Heart right ventricle (tissue), 16 donors: ENCODE measurements at regions not wholly inside any gene's neighbourhood (a gene's known extent, or its start where the extent isn't known, plus 50 kb on each side); places are given as distances from the start of the nearest gene placed in this dataset.

Experiments
- ATAC-seq, 8 donors: fragments of 200-7000 bp; cut with Tn5 transposase; one replicate each; pipeline ENCODE4 v1.9.1; 2020; ENCODE audit warnings: mild to moderate bottlenecking in 8 of 8, moderate library complexity in 8 of 8, moderate number of reproducible peaks in 1 of 8
- DNase-seq, 2 donors: peaks; one replicate each; pipeline ENCODE4 v3.0.0-alpha.2; 2020
- H3K27ac ChIP-seq, 10 donors: fragments of 200-600 bp; sonication (generic) in 2 of 10; one replicate each; pipeline versions ENCODE4 v1.5.0 to v1.8.0; 2020 to 2022; ENCODE audit warnings: mild to moderate bottlenecking in 3 of 10
- H3K27me3 ChIP-seq, 7 donors: fragments of 200-600 bp; one replicate each; pipeline ENCODE4 v1.8.0; 2021 to 2022; ENCODE audit warnings: mild to moderate bottlenecking in 2 of 7
- H3K36me3 ChIP-seq, 9 donors: fragments of 200-600 bp; sonication (generic) in 1 of 9; one replicate each; pipeline versions ENCODE4 v1.5.0 to v1.8.0; 2020 to 2022; ENCODE audit warnings: mild to moderate bottlenecking in 2 of 9
- H3K4me1 ChIP-seq, 9 donors: fragments of 200-600 bp; sonication (generic) in 1 of 9; one replicate each; pipeline versions ENCODE4 v1.5.0 to v1.8.0; 2020 to 2022; ENCODE audit warnings: mild to moderate bottlenecking in 4 of 9
- H3K4me3 ChIP-seq, 10 donors: fragments of 200-600 bp; sonication (generic) in 2 of 10; one replicate each; pipeline versions ENCODE4 v1.5.0 to v1.8.0; 2020 to 2022; ENCODE audit warnings: mild to moderate bottlenecking in 7 of 10, moderate library complexity in 2 of 10
- H3K9me3 ChIP-seq, 11 donors: fragments of 200-600 bp in 10 of 11; sonication (generic) in 2 of 11; one replicate each; pipeline versions ENCODE4 v1.5.0 to v1.8.0; 2013 to 2022; ENCODE audit warnings: mild to moderate bottlenecking in 2 of 11, control low read depth in 1 of 11, moderate library complexity in 1 of 11
- CTCF ChIP-seq, 9 donors: fragments of 200-600 bp; sonication (generic) in 2 of 9; IDR thresholded peaks; one replicate each; pipeline versions ENCODE4 v1.5.0 to v1.8.0; 2021 to 2022; ENCODE audit warnings: antibody characterized with exemption in 9 of 9, mild to moderate bottlenecking in 5 of 9, moderate library complexity in 1 of 9
- WGBS, 2 donors: extraction: QIAGEN DNeasy Blood & Tissue Kit; methylation state at CpG; one replicate each; pipeline ENCODE4 v1.1.7; 2013; ENCODE audit warnings: inconsistent platforms in 1 of 2; 5-methylcytosine and 5-hydroxymethylcytosine counted together
- intact Hi-C, 10 donors: fragments of 100-400 bp; cut with DNase I; formaldehyde crosslinking; loops; one replicate each; pipeline versions ENCODE4 v1.11.1 to v1.14.2; 2022
- donor health status: Arrhythmogenic right ventricular cardiomyopathy.
- donor health status: ischemic (EF 13 %, LVEDD 7.1; RV severe dilation, severe dysfunction).
- donor health status: healthy with polysubstance abuse.
- donor health status: DM: no; HTN: yes; CAD: no.
- donor health status: DM: no; HTN: no; CAD: no.
- donor health status: ischemic (EF 25% LVEDD 6.9; RV normal size, moderate dysfunction).
- donor health status: ischemic (EF 25% LVEDD 5.7; RV mildly dilated, moderate dysfunction).
- donor health status: healthy.
- donor health status: DM: yes; HTN: yes; CAD: no.
- donor health status: Ischemic cardiomyopathy.
- donor health status: ischemic (EF 35%, LVEDD 5.7; RV mildly dilated, moderate dysfunction).
- donor health status: nonischemic (EF 11% LVEDD 7.7; RV severe dilation, severe dysfunction).
- donor health status: DM: yes; HTN: yes; CAD: no.
- donor health status: PGD.
- donor health status: ischemic (EF 29% LVEDD 5.4; RV normal size, mild dysfunction).
- donor health status: nonischemic (EF 23%, LVEDD 6.1; RV moderate dilation, normal function).

- DNase-seq (no peak), ATAC-seq (no peak)
- H3K27me3 ChIP-seq: no peaks in the 10 kb centered on the region
- H3K9me3 ChIP-seq: no peaks in the 10 kb centered on the region
- H3K36me3 ChIP-seq: no peaks in the 10 kb centered on the region
- H3K27ac ChIP-seq: no peak overlapping the region
- H3K4me1 ChIP-seq: no peaks in the 10 kb centered on the region
- intact Hi-C loops: loop anchor here in 6 of 10 donors (5.0 to 10.0 kb wide), 7 partner anchors 265 to 827 kb away; no protein-coding TSS in a partner anchor
- no peak for TF ChIP-seq CTCF (IDR thresholded peaks at IDR 0.05)
- no peak overlapping the region for H3K4me3 ChIP-seq
Observed at GRCh38 chr3:24769918-24770317, 275.3 kb upstream of the THRB start.

GRCh38 chr3:24773798-24774197 lies 279.1 kb upstream of the THRB start:
- Histone ChIP-seq H3K9me3 (no peaks in the 10 kb centered on the region), H3K36me3 (no peaks in the 10 kb centered on the region), H3K4me3 (no peak overlapping the region), H3K27ac (no peak overlapping the region), H3K4me1 (no peaks in the 10 kb centered on the region), H3K27me3 (no peaks in the 10 kb centered on the region)
- DNase-seq (peak; percentile 20 to 41), ATAC-seq (peak; percentile 41 to 75 (median 60))
- TF ChIP-seq CTCF (IDR thresholded peaks at IDR 0.05): peak; percentile 57 to 86 (median 77)
- 16 to 17% methylated on average over 4 of the region's 4 CpGs for WGBS, 2 donors
- intact Hi-C loops: loop anchor here in 8 of 10 donors (2.0 to 10.0 kb wide), 9 partner anchors 261 to 824 kb away; no protein-coding TSS in a partner anchor

GRCh38 chr3:24780991-24781390 lies 286.3 kb upstream of the THRB start:
- DNase-seq: no peak
- no peak for ATAC-seq
- H3K27me3 ChIP-seq: no peaks in the 10 kb centered on the region
- no peaks in the 10 kb centered on the region for H3K4me1 ChIP-seq
- H3K9me3 ChIP-seq: peaks cover 0 to 31% (median 12%) of the 10 kb centered on the region in 11 donors
- H3K36me3 ChIP-seq: no peaks in the 10 kb centered on the region
- WGBS, 2 donors: 70 to 81% methylated on average over 2 of the region's 2 CpGs
- no peak overlapping the region for H3K27ac ChIP-seq
- no peak for TF ChIP-seq CTCF (IDR thresholded peaks at IDR 0.05)
- H3K4me3 ChIP-seq: no peak overlapping the region
- intact Hi-C loops: no loop called here

GRCh38 chr3:24781454-24781853 lies 286.8 kb upstream of the THRB start:
- H3K4me3 ChIP-seq: no peak overlapping the region
- DNase-seq (no peak), ATAC-seq (no peak)
- intact Hi-C loops: no loop called here
- 94 to 96% methylated on average over 3 of the region's 3 CpGs for WGBS, 2 donors
- H3K4me1 ChIP-seq: no peaks in the 10 kb centered on the region
- H3K9me3 ChIP-seq: peaks cover 0 to 31% (median 12%) of the 10 kb centered on the region in 11 donors
- H3K27me3 ChIP-seq: no peaks in the 10 kb centered on the region
- no peaks in the 10 kb centered on the region for H3K36me3 ChIP-seq
- no peak overlapping the region for H3K27ac ChIP-seq
- no peak for TF ChIP-seq CTCF (IDR thresholded peaks at IDR 0.05)
